GM19240 (cell line): ENCODE measurements at regions not wholly inside any gene's neighbourhood (a gene's known extent, or its start where the extent isn't known, plus 50 kb on each side); places are given as distances from the start of the nearest gene placed in this dataset.
"Not testable (repeated sequence)": the region's sequence is repeated elsewhere in the genome, so short reads cannot be mapped to it uniquely, and the experiment has no call there.

Experiments
- DNase-seq: peaks from one replicate; pipeline ENCODE4 v3.0.0; 2011; ENCODE audit warnings: low spot score; ENCODE audit not compliant: insufficient read length

DNA sequence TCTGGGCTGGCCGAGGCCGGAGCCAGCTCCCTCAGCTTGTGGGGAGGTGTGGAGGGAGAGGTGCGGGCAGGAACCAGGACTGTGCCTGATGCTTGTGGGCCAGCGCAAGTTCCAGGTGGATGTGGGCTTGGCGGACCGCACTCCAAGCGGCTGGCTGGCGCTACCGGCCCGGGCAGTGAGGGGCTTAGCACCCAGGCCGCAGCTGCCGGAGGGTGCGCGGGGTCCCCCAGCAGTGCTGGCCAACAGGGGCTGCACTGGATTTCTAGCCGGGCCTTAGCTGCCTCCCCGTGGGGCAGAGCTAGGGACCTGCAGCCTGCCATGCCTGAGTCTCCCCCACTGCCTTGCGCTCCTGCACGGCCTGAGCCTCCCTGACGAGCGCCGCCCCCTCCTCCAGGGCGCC, 242.8 kb downstream of the CCSER2 start:
- DNase-seq: no peak

DNA sequence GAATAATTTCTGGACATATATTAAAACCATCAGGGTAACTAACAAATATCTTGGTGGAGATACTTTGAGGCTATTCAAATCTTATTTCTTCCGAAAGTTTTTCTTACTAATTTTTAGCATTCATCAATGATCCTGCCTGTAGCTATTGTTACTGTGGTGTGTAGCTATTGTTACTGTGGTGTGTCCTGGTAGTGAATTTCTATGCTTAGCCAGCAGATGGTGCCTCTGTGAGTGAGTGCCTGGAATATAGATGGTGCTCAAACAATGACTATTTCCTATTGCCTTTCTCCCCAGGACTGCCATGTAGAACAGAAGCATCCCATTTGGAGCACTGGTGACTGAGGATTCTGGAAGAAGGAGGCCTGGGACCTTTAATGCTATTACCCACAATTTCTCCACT, 245.7 kb downstream of the CCSER2 start:
- DNase-seq: no peak

DNA sequence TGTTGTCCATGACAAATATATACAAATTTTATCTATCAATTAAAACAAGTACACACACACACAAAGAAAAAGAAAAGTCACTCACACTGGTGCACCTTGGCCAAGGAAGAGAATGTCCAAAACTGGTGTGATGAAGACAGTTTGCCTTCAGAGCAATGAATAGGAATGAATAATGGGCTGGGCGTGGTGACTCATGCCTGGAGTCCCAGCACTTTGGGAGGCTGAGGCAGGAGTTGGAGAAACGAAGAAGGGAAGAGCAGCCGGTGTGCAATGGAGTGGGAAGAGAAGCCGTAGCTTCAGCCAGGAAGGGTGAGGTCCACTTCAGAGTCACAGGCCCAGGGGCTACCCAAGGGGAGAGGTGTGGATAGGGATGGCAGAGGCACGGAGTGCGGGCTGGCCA, 253.6 kb downstream of the CCSER2 start:
- no peak for DNase-seq

DNA sequence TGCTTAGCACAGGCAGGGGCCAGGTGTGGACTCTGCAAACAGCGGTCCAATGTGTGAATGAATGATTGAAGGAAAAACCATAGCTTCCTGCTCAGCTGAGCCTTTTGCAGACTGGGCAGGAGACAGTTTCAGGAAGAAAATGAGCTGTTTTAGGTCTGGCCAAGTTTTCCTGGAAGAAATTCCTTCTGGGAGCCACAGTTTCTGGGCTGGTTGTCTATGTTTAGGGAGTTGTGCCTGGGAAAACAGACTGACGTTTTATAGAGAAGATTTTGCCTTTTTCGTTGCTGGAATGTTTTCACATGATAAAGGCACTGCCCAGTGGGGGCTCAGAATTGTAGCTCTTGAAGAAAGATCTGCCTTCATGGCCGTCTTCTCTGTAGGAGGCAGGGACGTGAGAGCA, 255.1 kb downstream of the CCSER2 start:
- DNase-seq: no peak

DNA sequence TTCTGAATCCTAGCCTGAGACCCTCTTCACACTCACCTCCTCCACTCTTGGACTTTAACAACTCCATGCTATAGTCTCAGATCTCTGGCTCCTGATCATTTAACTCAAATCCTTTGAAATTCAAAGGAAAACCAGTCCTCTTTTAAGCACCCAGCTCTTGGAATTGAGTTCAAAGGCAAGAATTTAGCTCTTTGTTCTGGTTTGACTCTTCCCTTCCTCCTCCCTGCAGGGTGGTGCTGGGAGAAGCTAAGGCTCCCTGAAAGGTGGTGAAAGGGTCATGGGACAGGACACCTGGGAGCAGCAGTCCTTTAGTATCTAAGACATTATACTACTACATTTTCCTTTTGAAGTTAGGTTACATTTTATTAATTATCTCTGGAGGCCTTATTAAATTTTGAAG, 259.4 kb downstream of the CCSER2 start:
- DNase-seq: no peak

DNA sequence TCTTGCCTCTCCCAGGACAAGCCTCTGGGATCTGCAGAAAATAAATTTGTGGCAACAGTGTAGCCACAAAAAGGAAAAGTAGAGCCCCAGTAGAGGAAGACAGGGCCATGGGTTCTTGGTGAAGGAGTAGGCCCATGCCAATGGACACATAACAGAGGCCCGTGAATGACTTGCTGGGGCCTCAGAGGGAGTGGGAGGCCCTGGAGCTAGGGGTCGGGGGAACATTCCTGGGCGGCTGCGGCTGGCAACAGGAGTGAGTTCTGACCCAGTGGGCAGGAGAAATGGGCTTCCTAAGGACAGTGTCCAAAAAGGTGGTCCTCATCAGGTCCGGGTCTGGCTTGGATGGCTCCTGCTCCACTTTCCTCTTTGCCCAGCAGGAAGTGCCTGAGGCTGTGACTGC, 260.0 kb downstream of the CCSER2 start:
- DNase-seq: no peak

DNA sequence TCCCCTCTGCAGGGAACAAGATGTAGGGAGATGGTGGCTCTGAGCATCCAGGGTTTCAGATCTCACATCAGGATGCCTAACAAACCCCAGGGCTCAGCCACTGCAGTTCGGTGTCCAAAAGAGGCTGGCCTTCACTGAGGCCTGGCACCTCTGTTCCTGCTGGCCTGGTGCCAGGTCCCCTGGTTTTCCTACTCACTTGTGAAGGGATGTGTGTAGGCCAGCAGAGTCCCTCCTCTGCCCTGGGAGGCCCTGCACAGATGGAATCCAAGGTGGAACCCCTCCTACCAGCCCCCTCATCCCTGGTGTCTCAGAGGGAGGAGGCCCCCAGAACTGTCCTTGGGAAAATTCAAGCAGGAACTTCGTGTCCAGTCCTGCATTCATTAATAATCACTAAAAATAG, 260.6 kb downstream of the CCSER2 start:
- no peak for DNase-seq

DNA sequence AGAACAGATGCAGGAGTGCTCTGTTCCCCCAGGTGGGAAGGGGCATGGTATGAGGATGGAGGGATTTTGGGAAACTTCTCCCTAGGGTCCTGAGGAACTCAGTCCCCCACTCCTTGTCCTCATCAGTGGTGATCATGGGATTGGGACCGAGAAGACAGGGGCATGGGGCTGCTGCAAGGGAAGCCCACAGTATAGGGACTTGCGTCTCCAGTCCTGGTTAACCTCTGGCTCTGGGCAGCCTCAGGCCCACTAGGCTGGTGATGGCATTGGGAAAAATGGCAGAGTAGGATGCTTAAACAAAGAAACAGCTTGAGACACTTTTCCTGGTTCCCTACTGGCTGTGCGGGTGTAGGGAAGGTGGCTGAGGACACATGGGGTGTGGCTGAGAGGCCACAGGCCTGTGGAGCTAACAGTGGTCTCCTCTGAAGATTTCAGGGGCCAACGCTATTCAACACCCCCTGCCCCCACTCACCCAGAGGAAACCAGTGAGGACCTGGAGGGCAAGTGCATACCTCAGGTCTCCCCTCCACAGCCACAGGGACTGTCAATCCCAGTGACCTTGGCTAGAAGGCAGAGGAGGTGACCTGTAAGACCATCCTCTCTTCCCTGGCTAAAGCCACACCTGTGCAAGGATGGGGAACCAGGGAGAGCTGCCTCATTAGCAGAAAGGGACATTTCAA, 261.3 kb downstream of the CCSER2 start:
- no peak for DNase-seq

DNA sequence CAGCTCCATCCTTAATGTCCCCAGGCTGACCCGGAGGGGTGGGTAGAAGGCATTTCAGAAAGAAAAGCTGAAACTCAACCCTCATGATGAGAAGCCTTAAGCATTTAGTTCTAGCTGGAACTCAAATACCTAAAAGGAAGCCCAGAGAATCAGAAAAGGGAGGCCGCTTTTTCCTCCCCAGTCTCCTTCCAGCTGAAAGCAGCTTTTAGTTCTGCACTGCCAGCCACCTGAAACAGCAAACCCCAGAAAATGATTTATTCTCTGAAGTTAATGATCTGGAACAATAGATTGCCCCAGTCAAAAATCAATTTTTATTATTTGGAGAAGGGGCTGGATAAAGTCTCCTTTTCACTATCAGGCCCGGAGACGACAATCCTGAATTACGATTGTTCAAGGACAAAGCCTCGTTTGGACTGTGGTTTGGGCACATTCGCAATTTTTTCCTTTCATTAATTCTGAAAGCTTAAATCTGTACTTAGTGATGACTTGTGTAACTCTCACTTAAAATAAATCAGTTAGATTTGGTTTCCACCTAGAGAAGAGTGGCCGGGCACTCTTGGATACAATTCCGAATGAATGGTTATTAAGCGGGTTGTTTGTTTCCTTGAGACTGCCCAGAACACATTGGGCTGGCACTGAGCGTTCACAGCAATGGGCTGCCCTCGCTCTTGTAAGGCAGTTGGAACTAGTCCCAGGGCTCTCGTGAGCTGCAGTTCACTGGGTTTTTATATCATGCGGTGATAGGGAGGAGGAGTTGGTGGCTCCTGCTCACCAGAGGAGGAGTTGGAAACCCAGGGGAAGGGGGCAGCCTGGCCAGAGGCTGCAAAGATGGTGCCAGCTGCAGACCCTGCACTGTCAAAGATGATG, 262.2 kb downstream of the CCSER2 start:
- no peak for DNase-seq

DNA sequence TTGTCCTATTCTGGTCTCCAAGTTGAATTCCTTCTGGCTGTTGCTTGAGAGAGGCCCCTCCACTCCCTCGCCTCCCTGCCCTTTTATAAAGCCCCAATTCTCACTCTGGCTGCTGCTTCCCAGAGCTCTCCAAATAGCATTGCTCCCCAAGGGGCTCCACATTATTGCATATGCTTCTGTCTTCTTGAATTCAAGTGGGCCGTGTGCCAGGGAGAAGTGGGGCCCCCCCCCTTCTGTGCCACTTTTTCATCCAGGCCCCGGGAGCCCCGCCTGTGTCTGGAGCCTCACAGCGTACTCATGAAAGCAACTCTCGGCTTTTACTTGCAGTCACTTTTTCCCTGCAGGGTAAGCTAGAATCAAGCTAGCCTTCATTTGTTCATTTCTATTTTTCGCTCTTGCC, 265.1 kb downstream of the CCSER2 start:
- DNase-seq: no peak

DNA sequence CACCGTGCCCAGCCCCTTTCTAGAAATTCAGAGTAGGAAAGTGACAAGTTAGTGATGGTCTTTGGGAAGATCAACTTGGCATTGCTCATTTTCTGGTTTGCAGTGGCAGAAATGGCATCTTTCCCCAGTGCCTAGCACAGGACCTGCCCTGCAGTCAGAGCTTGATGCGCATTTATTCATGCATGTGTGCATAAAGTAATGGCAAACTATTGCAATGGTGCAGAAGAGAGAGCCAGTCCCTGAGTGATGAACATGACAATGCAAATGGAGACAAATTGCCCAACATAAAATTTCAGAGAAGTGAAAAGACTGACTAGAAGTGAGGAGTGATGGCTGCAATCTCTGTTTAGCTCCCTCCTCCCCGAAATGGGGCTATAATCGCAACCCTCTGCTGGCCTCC, 268.2 kb downstream of the CCSER2 start:
- no peak for DNase-seq

DNA sequence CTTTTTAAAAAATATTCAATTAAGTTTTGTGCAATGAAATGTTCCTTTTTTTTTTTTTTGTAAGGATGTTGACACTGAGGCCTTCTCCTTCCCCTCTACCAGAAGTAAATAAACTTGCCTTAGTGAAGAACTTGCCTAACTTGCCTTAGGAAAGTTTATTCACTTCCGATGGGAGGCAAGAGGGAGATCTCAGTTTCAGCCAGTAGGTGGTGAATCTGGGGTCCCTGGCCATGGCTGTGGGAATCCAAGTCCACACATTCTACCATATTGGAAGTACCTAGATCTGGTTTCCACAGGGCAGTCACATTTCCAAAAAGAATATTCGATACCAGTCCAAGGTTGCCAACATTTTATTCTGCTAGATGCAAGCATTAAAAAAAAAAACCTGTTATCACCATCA, 270.9 kb downstream of the CCSER2 start:
- no peak for DNase-seq

DNA sequence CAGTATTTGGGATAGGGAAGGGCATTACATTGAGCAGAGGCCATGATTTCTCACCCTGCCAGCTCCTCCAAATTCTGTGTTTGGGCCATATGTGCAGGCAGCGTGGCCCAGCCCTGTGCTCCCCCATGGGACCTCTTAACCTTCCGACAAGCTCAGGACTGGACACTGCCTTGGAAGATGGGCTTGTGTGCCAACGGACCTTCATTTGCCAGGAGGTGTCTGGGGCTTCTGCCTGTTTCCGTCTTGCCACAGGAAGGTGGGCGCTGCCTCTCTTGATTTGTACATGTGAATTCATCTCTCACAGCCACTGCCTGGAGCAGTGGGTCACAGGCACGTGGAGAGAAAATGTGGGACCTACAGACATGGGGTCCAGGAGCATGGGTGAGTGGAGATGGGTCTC, 272.6 kb downstream of the CCSER2 start:
- no peak for DNase-seq

DNA sequence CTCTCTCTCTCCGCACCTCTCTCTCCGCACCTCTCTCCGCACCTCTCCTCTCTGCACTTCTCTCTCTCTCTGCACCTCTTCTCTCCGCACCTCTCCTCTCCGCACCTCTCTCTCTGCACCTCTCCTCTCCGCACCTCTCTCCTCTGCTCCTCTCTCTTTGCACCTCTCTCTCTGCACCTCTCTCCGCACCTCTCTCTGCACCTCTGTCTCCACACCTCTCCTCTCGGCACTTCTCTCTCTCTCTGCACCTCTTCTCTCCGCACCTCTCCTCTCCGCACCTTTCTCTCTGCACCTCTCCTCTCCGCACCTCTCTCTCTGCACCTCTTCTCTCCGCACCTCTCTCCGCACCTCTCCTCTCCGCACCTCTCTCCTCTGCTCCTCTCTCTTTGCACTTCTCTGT, 274.2 kb downstream of the CCSER2 start:
- not testable (repeated sequence) for DNase-seq

DNA sequence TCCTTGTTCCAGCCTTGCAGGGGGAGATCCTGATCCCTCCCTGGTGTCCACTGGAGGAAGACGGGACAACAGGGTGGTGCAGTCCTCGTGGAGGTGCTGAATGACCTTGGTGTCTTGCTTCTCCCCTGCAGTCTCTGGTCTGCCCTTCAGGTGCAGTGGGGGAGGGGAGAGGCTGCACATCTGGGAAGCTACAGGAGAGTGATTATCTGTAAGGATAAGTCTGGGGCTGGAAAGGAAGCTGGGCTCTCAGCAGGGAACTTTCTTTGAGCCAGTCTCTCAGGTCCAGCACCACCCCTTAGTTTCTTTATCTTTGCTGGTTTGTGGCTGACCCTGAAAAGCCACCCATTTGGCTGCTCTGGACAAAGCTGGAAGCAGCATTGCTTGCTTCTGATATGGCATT, 275.6 kb downstream of the CCSER2 start:
- DNase-seq: no peak

DNA sequence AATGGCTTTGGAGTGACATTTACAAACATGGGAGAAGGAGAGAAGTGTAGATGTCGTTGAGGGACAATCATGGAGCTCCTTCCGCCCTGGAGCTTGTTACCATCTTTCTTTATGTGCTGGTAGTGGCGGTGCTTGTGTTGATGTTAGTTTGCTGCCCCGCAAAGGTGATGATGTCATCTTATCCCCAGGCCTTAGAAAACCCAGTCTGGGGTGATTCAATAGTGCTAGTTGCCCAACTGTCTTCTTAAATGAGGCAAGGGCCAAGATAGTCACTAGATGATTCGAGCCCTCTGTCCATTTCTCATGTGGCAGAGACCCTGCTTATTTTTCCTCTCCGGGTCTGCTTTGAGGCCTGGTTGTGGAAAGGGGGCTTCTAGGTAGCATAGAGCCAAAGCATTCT, 277.4 kb downstream of the CCSER2 start:
- DNase-seq: no peak

DNA sequence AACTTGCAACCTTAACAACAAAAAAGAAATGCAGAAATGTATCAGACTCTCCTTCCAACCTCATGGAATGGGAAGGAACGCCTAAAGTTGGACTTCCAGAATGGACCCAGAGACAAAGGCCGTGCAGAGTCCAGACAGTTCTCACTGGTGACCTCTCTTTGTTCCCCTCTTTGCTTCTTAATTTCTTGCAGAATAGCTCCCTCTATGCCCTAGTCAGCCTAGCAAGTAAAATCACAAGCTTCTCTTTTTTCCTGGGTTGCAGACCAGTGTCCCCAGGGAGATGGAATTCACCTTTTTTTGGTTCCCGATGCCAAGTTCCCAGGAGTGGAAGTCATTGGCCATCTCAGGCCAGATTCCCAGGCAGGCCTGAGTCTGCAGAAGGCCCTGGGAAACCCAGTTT, 278.0 kb downstream of the CCSER2 start:
- DNase-seq: no peak

DNA sequence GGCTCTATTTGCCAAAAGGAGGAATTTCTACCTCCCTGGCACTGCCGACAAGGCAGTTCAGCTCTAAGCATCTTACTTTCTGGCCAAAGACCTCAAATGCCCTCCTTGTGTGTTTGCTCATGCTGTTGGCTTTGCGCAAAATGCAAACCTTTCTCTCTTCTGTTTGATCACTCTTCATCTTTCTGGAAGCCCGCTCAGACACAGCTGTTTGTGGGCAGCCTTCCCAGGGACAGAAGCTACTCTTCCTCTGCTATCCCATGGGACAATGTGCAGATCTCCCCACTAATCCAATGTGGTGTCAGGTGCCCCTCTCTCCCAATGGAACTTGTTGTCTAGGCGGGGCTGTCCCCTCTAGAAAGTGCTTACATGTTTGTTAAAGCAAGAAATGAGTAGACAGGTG, 278.7 kb downstream of the CCSER2 start:
- no peak for DNase-seq

DNA sequence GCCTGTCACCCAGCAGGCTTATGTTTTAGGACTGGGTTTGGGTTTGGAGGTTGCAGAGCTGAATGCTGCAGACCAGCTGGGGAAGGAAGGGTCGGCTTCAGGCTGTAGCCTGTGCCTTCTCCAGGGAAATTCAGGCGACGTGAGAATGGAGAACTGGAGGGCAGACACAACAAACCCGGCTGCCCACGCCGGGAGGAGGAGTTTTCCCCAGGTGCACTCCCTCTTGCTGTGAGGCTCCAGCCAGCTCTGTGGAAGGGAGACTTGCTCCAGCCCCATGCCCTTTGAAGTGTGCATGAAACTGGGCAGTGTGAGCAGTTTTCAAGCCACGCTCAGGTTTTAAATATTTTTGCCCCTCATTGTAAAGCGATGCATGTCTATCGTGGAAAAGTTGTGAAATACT, 279.1 kb downstream of the CCSER2 start:
- no peak for DNase-seq

DNA sequence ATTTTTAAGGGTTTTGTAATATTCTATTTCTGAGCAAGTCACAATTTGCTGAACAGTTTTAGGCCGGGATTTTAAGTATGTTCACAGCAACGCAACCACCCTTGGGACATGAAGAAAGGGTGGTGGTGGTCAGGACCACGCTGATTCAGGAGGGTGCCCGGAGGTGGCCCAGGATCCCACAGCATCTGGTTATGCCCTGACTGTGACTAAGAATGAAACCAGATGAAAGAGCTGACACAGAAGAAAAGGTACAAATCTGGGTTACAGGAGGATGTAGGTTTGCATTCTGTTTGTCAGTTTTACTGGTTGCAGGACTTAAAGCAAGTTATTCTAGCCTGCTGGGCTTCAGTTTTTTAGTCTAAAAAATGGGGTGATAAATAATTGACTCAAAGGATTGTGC, 279.7 kb downstream of the CCSER2 start:
- peak; percentile 27 for DNase-seq

DNA sequence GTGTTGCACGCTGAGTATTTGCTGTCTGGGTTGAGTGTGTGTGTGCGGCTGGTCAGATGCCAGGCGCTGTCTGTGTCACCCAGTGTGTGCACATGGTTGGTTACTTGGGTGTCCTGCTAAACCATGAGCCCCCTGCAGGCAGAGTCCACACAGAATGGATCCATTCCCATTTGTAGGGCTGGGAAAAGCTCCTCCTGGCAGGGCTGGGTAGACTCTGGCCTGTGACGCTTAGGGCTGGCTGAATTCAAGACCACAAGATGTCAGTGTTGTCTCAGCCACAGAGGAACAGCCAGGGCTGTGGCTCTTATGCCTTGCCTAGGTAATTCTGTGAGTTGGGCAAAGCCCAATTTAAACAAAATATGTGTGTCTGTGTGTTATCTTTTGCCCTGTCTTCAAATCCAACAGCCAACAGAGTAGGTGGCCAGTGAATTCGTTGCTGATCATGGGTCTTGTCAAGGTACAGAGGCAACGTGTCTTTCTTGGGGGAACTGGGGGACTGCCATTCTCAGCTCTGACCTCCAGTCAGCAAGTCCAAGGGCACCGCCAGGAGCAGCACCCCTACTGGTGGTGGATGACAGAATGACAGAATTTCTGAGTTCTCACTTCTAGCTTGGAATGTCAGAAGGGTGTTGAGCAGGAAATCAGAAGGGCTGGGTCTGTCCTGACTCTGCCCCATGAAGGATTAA, 285.1 kb downstream of the CCSER2 start:
- no peak for DNase-seq

DNA sequence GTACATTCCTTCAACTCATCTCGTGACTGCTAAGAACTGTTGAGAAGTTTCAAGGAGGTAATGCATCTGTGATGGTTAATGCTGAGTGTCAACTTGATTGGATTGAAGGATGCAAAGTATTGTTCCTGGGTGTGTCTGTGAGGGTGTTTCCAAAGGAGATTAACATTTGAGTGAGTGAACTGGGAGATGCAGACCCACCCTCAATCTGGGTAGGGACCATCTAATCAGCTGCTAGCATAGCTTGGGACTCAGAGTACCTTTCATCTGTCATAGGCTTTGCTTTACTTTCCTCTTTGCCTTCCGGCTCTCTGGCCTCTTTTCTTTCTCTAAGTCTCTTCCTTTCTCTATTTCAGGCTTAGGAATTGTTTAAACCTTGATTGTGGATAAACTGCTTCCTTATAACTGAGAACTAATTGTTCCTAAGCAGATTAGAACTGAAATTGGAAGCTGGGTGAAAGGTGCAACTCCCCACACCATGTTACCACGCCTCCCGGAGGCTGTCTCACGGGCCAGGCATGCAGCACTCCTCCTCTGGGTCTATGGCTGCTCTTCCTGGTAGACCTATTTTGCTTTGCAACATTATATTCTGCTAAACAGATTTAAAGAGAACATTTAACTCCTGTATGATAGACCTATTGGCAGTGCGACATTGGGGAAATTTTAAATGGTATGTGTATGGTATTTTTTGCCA, 298.2 kb downstream of the CCSER2 start:
- DNase-seq: no peak
